Mesothelial cell of epicardium (in vitro differentiated cells): ENCODE measurements at regions not wholly inside any gene's neighbourhood (a gene's known extent, or its start where the extent isn't known, plus 50 kb on each side); places are given as distances from the start of the nearest gene placed in this dataset.
A peak's percentile ranks its signal among the peaks of the same experiment; 100 is the strongest.

Source experiments
- DNase-seq, 2 experiments: peaks; one replicate each; pipeline ENCODE4 v3.0.0; 2021; ENCODE audit warnings: low spot score in 2 of 2; ENCODE audit not compliant: unreplicated experiment in 2 of 2
- H3K27ac Mint-ChIP-seq: 2 replicates; pipeline ENCODE4 v1.8.0; 2021; ENCODE audit warnings: mixed read lengths
- H3K27me3 Mint-ChIP-seq: 2 replicates; pipeline ENCODE4 v1.8.0; 2021; ENCODE audit warnings: low read depth, mixed read lengths
- H3K36me3 Mint-ChIP-seq: 2 replicates; pipeline ENCODE4 v1.8.0; 2021; ENCODE audit warnings: mixed read lengths
- H3K4me1 Mint-ChIP-seq: 2 replicates; pipeline ENCODE4 v1.8.0; 2021; ENCODE audit warnings: mixed read lengths
- H3K4me3 Mint-ChIP-seq: 2 replicates; pipeline ENCODE4 v1.8.0; 2021; ENCODE audit warnings: mild to moderate bottlenecking, moderate library complexity, mixed read lengths
- H3K9me3 Mint-ChIP-seq: 2 replicates; pipeline ENCODE4 v1.8.0; 2021; ENCODE audit warnings: mixed read lengths
- TF ChIP-seq, protein P1 (sequence below): fragments of 200-600 bp; sonication (generic); IDR thresholded peaks from one replicate; pipeline ENCODE4 v1.5.0; 2021; ENCODE audit warnings: antibody characterized with exemption; ENCODE audit not compliant: unreplicated experiment

DNA sequence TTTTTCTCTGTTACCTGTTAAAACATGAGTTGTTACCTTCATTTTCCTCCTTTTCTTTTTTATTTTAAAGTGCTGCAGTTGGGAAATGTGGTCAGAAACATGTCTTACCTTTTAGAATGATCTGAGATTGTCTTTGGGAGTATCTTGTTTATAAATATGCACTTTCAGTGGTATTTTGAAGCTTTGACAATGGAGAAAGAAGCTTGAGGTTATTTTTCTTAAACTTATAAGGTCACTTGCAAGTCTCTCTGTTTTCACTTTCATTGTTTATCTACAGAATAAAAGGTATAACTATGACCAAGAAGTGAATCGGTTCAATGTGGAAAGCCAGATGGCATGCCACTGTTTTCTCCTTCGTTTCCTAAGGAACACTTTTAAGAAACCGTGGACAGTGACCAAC lies 167.5 kb upstream of the SLC7A11 start:
- Mint-ChIP-seq H3K27ac (no peak overlapping the region), H3K36me3 (no peaks in the 10 kb centered on the region), H3K4me3 (no peak overlapping the region), H3K27me3 (peaks cover 2% of the 10 kb centered on the region), H3K9me3 (no peaks in the 10 kb centered on the region), H3K4me1 (peaks cover 20% of the 10 kb centered on the region)
- TF ChIP-seq, protein P1, sequence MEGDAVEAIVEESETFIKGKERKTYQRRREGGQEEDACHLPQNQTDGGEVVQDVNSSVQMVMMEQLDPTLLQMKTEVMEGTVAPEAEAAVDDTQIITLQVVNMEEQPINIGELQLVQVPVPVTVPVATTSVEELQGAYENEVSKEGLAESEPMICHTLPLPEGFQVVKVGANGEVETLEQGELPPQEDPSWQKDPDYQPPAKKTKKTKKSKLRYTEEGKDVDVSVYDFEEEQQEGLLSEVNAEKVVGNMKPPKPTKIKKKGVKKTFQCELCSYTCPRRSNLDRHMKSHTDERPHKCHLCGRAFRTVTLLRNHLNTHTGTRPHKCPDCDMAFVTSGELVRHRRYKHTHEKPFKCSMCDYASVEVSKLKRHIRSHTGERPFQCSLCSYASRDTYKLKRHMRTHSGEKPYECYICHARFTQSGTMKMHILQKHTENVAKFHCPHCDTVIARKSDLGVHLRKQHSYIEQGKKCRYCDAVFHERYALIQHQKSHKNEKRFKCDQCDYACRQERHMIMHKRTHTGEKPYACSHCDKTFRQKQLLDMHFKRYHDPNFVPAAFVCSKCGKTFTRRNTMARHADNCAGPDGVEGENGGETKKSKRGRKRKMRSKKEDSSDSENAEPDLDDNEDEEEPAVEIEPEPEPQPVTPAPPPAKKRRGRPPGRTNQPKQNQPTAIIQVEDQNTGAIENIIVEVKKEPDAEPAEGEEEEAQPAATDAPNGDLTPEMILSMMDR: no peak
- no peak for DNase-seq

DNA sequence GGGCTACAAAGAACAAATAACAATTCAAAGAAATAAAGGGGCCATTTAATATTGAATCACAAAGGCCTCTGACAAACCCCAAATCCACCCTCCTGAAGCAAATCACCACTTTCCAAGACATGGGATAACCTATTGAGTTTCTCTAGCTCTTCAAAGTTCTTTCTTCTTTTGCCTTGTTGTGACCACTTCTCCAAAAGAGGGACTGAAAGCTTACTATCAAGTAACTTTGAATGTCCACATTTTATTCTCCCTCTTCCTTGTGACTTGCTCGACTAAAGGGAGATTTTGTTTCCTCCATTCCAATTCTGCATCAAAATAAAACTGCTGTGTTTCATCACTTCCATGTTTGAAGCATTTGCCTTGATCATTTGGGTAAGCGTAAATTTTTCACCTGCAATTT lies 166.6 kb upstream of the SLC7A11 start:
- no peaks in the 10 kb centered on the region for H3K36me3 Mint-ChIP-seq
- TF ChIP-seq, protein P1: no peak
- H3K9me3 Mint-ChIP-seq: no peaks in the 10 kb centered on the region
- peaks cover 20% of the 10 kb centered on the region for H3K4me1 Mint-ChIP-seq
- no peak overlapping the region for H3K4me3 Mint-ChIP-seq
- H3K27me3 Mint-ChIP-seq: peaks cover 2% of the 10 kb centered on the region
- no peak for DNase-seq
- H3K27ac Mint-ChIP-seq: no peak overlapping the region

DNA sequence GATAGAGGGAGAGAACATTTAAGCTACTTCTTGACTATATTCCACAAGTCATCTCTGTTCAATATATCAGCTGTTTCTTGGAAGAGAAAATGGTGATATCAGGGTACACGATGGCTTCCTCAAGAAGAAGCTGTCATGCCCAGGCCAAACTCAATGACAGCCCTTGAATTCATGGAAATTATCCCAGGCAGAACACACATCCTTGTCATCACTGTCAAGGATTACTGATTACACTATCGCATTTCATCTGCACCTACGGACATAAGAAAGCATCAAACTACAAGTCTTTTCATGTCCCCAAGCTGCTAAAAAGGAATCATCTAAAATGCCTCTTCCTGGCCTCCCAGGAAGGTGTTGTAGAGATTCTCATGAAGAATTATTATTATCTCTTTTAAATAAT lies 165.2 kb upstream of the SLC7A11 start:
- Mint-ChIP-seq H3K4me3 (no peak overlapping the region), H3K4me1 (peaks cover 20% of the 10 kb centered on the region), H3K27ac (peak overlapping the region; percentile 72), H3K9me3 (no peaks in the 10 kb centered on the region), H3K27me3 (peaks cover 2% of the 10 kb centered on the region), H3K36me3 (no peaks in the 10 kb centered on the region)
- TF ChIP-seq, protein P1: no peak
- no peak for DNase-seq

DNA sequence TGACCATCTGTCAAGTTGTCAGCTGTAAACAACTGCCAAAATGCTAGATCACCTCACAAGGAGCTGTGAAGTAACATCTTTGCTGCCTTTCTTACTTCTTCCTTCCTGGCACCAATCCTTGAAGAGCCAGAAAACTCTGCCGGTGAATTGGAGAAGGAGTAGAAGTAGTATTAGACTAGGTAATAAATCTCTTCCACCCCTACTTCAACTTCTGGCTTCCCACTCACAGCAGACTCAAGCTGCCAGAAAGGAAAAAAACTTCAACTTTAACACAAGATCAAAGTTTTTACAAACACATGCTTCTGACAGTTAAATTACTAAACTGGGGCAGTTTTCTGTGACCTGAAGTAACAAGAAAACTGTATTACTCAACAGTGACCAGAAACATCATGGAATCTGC lies 164.7 kb upstream of the SLC7A11 start:
- Mint-ChIP-seq H3K4me1 (peaks cover 20% of the 10 kb centered on the region), H3K9me3 (no peaks in the 10 kb centered on the region), H3K27me3 (peaks cover 2% of the 10 kb centered on the region), H3K4me3 (no peak overlapping the region), H3K27ac (peak overlapping the region; percentile 72), H3K36me3 (no peaks in the 10 kb centered on the region)
- DNase-seq: no peak
- TF ChIP-seq, protein P1: no peak

DNA sequence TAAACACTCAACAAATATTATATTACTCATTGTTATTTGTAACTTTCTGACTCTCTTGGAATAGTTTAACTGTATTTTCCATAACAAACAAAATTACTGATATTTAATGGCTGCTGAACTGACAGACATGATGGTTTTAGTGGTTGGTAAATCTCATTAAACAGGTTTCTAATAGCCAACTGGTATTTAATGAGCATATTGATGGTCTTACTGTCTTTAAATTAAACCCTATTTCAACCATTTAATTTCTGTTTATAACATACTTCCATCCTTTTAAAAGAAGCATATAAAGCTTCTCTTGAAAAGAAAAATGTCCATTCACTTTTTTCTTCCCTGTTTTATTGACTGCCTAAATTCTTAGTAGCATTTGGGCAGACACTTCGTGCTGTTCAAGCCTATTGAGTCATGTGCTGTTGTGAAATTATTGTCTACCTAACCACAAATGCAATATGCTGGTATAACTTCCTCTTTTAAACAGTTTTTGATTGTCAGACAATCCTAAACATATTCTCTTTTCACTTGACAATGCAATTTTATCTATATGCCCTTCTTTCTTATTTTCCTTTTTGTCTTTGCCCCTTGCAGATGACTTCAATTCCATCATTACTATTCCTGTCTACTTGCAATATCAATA lies 163.9 kb upstream of the SLC7A11 start:
- Mint-ChIP-seq H3K4me1 (peaks cover 26% of the 10 kb centered on the region), H3K27me3 (peaks cover 2% of the 10 kb centered on the region), H3K36me3 (no peaks in the 10 kb centered on the region), H3K9me3 (no peaks in the 10 kb centered on the region), H3K4me3 (no peak overlapping the region), H3K27ac (no peak overlapping the region)
- TF ChIP-seq, protein P1: no peak
- DNase-seq: no peak

DNA sequence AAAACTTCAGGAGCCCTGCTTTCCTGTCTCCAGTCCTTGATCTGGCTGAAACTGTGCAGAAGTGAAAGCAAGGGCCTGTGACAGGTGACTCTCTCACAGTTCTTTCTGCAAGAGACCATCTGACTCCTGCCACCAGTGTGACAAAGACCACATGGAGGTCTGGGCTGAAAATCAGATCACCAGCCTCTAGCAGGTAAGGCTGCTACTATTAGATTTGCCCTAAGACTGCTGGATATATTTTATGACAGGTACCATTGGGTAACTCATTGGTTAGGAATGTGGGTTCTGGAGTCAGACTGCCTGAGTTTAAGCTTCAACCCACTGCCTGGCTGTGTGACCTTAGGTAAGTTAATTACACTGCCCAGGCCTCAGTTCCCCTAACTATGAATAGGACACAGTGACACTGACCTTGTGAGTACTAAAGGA lies 163.3 kb upstream of the SLC7A11 start:
- Mint-ChIP-seq H3K9me3 (no peaks in the 10 kb centered on the region), H3K4me3 (no peak overlapping the region), H3K36me3 (no peaks in the 10 kb centered on the region), H3K27ac (no peak overlapping the region), H3K27me3 (peaks cover 2% of the 10 kb centered on the region), H3K4me1 (peaks cover 32% of the 10 kb centered on the region)
- no peak for DNase-seq
- TF ChIP-seq, protein P1: no peak
